HG02981 (cell line): ENCODE measurements at regions not wholly inside any gene's neighbourhood (a gene's known extent, or its start where the extent isn't known, plus 50 kb on each side); places are given as distances from the start of the nearest gene placed in this dataset.

Source experiments
- ATAC-seq: cut with Tn5 transposase; IDR thresholded peaks from one replicate; pipeline ENCODE4 v1.9.1; 2021; ENCODE audit warnings: mild to moderate bottlenecking, moderate library complexity; ENCODE audit not compliant: unreplicated experiment

GRCh38 chr5:74327339-74327685, 313.2 kb downstream of the ENC1 start:
- no peak for ATAC-seq

- peak; percentile 82 for ATAC-seq
Observed at GRCh38 chr5:74326571-74327338, 313.8 kb downstream of the ENC1 start.

DNA sequence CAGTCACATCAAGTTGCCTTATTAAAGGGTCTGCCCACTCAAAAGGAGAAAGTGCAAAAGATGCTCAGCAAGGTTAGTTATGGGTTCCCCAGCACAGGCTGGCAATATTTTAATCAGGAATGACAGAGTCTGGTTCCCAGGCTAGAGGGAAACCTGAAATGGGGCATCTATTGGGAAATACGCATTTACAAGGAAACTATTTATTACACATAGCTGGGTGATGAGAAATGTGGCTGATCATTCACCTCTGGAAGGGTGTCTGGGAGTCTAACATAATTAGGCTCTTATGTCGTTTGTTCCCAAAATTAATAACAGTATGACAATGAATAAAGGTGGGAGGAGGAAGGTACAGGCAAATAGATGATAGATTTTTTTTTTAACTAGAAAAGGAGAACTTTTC, 314.7 kb downstream of the ENC1 start:
- no peak for ATAC-seq

- ATAC-seq = no peak
Observed at GRCh38 chr5:74324556-74324955, 316.0 kb downstream of the ENC1 start.

DNA sequence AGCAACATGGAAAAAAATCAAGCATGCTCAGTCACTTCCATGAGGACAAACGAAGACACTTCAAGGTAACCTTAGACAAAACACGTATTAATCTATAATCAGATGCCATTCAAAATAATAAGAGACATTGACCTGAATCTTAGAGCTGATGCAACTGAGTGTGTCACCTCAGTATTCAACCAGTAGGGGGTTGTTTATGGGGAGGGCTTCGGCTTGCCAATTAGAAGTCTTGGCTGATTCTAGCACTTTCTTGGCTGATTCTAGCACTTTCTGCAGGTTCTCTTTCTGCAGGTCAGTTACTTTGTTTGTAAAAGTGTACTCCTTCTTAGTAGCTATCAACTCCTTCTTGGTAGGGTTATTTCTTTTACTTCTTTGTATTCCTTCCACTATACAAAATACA, 317.6 kb downstream of the ENC1 start:
- no peak for ATAC-seq

DNA sequence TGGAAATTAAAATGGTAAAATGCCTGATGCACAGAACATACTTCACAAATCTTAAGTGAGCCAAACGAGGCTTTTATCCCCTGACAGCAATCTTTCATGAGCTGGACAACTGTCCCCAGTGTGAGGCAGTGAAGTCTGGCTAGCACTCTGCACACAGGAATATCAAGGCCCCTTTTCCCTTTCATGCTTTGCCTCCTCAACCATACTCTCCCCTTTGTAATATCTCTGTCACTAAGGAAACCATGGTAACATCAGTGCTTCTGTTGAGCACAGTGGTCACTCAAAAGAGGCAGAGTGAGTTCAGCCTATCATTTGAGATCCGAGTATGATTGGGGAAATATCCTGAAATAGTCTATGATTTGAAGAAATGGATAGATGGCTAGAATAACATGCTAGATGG, 318.3 kb downstream of the ENC1 start:
- no peak for ATAC-seq

DNA sequence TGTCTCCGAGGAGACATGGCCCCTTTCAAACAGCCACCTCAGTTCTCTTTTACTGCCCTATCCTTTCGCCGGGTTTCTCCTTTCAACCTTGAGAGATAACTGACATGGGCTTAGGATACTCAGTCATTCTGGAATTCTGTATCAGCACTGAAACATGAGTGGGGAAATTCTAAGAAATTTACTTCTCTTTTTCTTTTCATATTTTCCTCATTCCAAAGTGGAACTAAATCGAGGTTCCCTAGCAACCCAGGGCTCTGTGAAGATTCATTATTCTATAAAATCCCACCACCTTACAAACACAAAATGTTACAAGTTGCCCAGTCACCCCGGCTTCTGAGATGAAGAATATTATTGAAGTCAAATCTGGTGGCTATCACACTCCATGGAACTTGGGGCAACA, 319.2 kb downstream of the ENC1 start:
- ATAC-seq = no peak

DNA sequence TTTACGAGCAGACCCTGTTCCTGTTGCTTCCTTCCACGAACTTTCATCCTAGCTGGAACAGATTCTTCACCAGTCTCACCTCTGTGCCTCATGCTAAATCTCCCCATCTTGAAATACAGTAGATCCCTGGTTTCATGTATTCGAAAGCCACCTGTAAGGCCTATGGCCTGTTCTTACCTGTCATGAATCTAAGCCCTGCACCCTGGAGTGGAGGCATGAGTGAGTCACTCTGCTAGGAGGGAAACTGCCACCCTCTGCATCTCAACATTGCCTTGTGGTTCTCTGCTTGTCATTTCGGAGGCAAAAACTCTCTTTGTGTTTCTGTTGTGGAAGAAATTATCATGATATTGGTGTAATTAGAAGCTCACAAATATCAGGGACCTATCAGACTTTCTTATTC, 320.0 kb downstream of the ENC1 start:
- ATAC-seq = no peak

DNA sequence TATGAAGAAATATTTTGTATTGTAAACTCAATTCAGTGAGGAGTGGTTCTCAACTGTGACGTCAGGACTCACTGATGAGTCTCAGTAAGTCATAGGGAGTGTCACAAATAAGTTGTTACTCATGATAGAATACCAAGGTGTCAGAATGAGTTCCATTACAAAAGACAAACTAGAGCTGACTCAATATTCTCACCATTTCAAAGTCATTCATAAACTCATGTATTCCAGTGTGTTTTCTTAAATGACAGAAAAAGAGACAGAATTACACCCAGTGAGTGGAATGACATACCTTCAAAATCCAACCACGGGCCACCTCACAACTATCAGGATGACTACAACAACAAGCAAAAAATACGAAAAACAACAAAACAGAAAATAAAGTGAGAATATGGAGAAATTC, 321.5 kb downstream of the ENC1 start:
- ATAC-seq = no peak

DNA sequence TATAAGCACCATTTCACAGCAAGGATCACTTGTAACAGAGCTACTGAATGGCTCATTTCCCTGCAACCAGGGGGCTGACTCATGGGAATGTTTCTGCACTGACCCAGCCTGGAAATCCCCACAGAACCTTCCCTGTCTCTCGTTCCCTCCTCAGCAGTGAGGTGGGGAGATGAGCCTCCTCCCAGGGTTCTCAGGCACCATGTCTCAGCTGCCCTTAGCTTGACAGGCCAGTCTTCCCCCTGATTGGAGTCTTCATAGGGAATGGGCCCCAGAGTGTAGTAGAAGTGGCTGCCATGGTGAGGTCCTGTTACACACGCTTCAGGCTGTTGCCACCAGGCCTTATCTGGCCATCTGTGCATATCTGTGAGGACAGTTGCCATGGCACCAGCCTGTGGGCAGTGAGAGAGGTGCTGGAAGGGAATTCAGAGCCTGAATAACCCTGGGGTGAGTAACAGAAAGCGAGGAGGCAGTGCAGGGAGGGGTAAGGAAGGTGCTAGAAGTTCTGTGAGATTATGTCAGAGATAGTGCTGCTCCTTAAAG, 324.4 kb downstream of the ENC1 start:
- ATAC-seq = peak; percentile 64

DNA sequence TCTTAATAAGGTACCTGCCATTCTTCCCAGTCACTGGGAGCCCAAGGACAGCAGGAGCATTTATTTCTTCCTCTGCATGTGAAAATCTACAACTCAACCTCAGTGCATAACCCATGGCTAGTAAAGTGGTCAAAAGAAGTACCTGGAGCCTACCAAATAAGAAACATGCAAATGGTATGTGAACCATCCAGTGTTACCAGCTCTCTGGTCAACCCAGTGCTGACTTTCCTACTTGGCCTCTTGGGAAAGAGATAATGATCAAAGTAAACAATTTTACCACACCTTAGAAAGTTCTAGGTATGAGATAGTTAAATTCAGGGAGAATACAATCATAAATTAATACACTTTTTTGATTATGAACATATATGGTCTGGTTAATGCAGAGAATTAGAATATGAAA, 325.6 kb downstream of the ENC1 start:
- ATAC-seq = no peak

- ATAC-seq = no peak
Observed at GRCh38 chr5:74313896-74314295, 326.6 kb downstream of the ENC1 start.

GRCh38 chr5:74312746-74313145, 327.8 kb downstream of the ENC1 start:
- no peak for ATAC-seq

- ATAC-seq = no peak
Observed at GRCh38 chr5:74311961-74312360, 328.6 kb downstream of the ENC1 start.

GRCh38 chr5:74310997-74311930, 329.3 kb downstream of the ENC1 start:
- ATAC-seq = no peak

DNA sequence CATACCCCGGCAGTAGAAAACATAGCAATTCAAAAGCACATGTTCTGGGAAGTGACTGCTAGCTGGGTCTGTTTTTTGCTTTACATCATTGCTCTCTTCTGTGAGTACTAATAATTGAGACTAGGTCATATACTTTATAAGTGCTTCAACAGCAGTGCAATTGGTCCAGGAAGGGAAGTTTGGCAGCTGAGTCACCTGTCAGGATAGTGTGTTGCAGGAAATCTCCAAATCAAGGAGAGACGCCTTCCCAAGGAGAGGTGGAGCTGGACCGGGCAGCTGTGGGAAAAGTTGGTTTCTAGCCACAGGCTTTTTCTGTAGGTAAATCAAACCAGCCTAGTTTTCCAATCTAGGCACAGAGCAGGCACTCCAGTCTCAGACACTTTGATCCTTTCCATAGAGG, 330.1 kb downstream of the ENC1 start:
- ATAC-seq = no peak

DNA sequence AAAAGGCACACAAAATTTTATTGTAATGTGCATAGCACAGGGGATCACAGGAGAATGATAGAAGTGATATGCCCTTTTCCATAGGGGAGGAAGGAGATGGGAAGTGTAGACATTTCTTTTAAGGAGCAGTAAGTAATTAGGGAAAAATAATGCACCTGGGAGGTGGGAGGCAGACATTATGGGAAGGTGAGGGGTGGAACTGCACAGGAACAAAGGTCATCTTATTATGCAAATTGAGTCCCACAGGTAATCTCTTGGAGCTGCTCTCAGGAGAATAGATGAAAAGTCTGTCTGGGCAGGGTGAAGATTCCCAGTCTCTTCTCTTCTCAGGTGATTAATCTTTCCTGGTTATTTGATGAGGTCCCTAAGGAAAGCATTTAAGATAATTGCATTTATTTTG, 331.5 kb downstream of the ENC1 start:
- no peak for ATAC-seq

- no peak for ATAC-seq
Observed at GRCh38 chr5:74306845-74307244, 333.7 kb downstream of the ENC1 start.

DNA sequence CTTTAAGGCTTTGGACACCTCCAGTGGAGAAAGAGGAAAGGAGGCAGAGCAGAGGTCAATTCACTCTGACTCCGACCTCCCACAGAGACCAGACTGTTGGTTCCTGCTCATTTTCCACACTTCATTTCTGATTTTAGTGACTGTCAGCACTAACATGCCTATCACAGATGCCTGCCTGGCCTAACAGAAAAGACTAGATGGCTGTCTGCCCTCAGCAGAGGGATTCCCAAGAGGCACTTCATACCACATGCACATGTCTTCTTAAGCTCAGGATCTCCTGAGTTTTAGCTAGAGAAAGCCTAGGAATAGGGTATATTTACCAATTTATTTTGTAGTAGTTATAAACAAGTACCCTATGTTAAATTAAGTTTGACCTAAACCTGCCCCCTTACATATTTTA, 336.0 kb downstream of the ENC1 start:
- ATAC-seq = no peak

- no peak for ATAC-seq
Observed at GRCh38 chr5:74303578-74303977, 336.9 kb downstream of the ENC1 start.

DNA sequence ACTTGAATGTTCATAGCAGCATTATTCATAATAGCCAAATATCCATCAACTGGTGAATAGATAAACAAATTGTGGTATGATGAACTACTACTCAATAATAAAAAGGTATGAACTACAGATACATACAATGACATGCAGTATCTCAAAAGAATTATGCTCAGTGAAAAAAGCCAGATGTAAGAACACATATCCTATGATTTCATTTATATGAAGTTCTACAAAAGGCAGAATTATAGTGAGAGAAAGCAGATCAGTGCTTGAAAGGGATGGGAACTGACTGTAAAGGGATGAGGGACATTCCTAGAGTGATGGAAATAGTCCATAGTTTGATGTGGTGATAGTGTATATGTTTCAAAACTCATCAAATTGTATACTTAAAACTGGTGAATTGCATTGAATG, 339.0 kb downstream of the ENC1 start:
- no peak for ATAC-seq

GRCh38 chr5:74300808-74301389, 339.6 kb downstream of the ENC1 start:
- no peak for ATAC-seq
